Stimulated activated CD4-positive, alpha-beta T cell treated with anti-CD3 and anti-CD28 coated beads, Interleukin-1b, Interleukin-23, amount 100 ng/mL, for 4 hours (primary cell): ENCODE measurements at regions not wholly inside any gene's neighbourhood (a gene's known extent, or its start where the extent isn't known, plus 50 kb on each side); places are given as distances from the start of the nearest gene placed in this dataset.
A peak's percentile ranks its signal among the peaks of the same experiment; 100 is the strongest.
"Not testable (repeated sequence)": the region's sequence is repeated elsewhere in the genome, so short reads cannot be mapped to it uniquely, and the experiment has no call there.

Experiments used
- DNase-seq, 2 donors: peaks; one replicate each; pipeline ENCODE4 v3.0.0-alpha.2; 2020; ENCODE audit warnings: low read depth in 2 of 2

- not testable (repeated sequence) for DNase-seq
Measured at GRCh38 chr16:29130131-29130711, 145.4 kb downstream of the LAT start.

GRCh38 chr16:29129458-29130038 lies 144.7 kb downstream of the LAT start:
- not testable (repeated sequence) for DNase-seq

- not testable (repeated sequence) for DNase-seq
Measured at GRCh38 chr16:29128732-29129457, 144.0 kb downstream of the LAT start.

GRCh38 chr16:29127806-29128420 lies 143.1 kb downstream of the LAT start:
- not testable (repeated sequence) for DNase-seq

GRCh38 chr16:29126616-29127015 lies 141.8 kb downstream of the LAT start:
- DNase-seq: no peak

- no peak for DNase-seq
Measured at GRCh38 chr16:29126057-29126494, 141.2 kb downstream of the LAT start.

- no peak for DNase-seq
Measured at GRCh38 chr16:29124828-29125227, 140.0 kb downstream of the LAT start.

- not testable (repeated sequence) for DNase-seq
Measured at GRCh38 chr16:29124162-29124561, 139.3 kb downstream of the LAT start.

- not testable (repeated sequence) for DNase-seq
Measured at GRCh38 chr16:29120680-29121079, 135.8 kb downstream of the LAT start.

GRCh38 chr16:29118301-29118957 lies 133.6 kb downstream of the LAT start:
- not testable (repeated sequence) for DNase-seq

GRCh38 chr16:29117631-29118030 lies 132.8 kb downstream of the LAT start:
- DNase-seq: no peak

- no peak for DNase-seq
Measured at GRCh38 chr16:29116980-29117379, 132.1 kb downstream of the LAT start.

- not testable (repeated sequence) for DNase-seq
Measured at GRCh38 chr16:29116207-29116606, 131.4 kb downstream of the LAT start.

GRCh38 chr16:29115802-29116141 lies 130.9 kb downstream of the LAT start:
- DNase-seq: not testable (repeated sequence)

- peak in 1 of 2 donors; percentile 12 for DNase-seq
Measured at GRCh38 chr16:29114989-29115801, 130.3 kb downstream of the LAT start.

GRCh38 chr16:29114574-29114973 lies 129.7 kb downstream of the LAT start:
- no peak for DNase-seq

GRCh38 chr16:29113446-29113845 lies 128.6 kb downstream of the LAT start:
- not testable (repeated sequence) for DNase-seq

- no peak for DNase-seq
Measured at GRCh38 chr16:29112755-29113347, 128.0 kb downstream of the LAT start.

GRCh38 chr16:29111901-29112680 lies 127.2 kb downstream of the LAT start:
- not testable (repeated sequence) for DNase-seq

- no peak for DNase-seq
Measured at GRCh38 chr16:29111421-29111820, 126.6 kb downstream of the LAT start.
